ENCODE measurements at regions not wholly inside any gene's neighbourhood (a gene's known extent, or its start where the extent isn't known, plus 50 kb on each side); places are given as distances from the start of the nearest gene placed in this dataset.

GRCh38 chr5:166349046-166349445 lies 1942.4 kb upstream of the WWC1 start:
- DNase-seq = no peak

GRCh38 chr5:166353580-166353979 lies 1937.9 kb upstream of the WWC1 start:
- in situ Hi-C loops (cut with HindIII; ENCODE audit: low pct_ligation_motif_present, low pct_unique_long_range_greater_than_20kb, low sequenced_read_pairs) = no loop called here
- DNase-seq = no peak

More at GRCh38 chr5:166349046-166349445, 1942.4 kb upstream of the WWC1 start:
- in situ Hi-C loops (cut with HindIII; ENCODE audit: low pct_ligation_motif_present, low pct_unique_long_range_greater_than_20kb, low sequenced_read_pairs) = no loop called here

- no peak for DNase-seq
- in situ Hi-C loops (cut with HindIII; ENCODE audit: low pct_ligation_motif_present, low pct_unique_long_range_greater_than_20kb, low sequenced_read_pairs) = no loop called here
These were observed 1937.1 kb upstream of the WWC1 start for GRCh38 chr5:166354332-166354731.

- in situ Hi-C loops (cut with HindIII; ENCODE audit: low pct_ligation_motif_present, low pct_unique_long_range_greater_than_20kb, low sequenced_read_pairs) = no loop called here
- DNase-seq = no peak
These were observed 1935.3 kb upstream of the WWC1 start for GRCh38 chr5:166356096-166356495.

- DNase-seq = peak; percentile 6
- in situ Hi-C loops (cut with HindIII; ENCODE audit: low pct_ligation_motif_present, low pct_unique_long_range_greater_than_20kb, low sequenced_read_pairs) = no loop called here
These were observed 1933.2 kb upstream of the WWC1 start for GRCh38 chr5:166358127-166358830.

- in situ Hi-C loops (cut with HindIII; ENCODE audit: low pct_ligation_motif_present, low pct_unique_long_range_greater_than_20kb, low sequenced_read_pairs) = no loop called here
- no peak for DNase-seq
These were observed 1928.2 kb upstream of the WWC1 start for GRCh38 chr5:166363087-166363760.

GRCh38 chr5:166365164-166365563 lies 1926.3 kb upstream of the WWC1 start:
- in situ Hi-C loops (cut with HindIII; ENCODE audit: low pct_ligation_motif_present, low pct_unique_long_range_greater_than_20kb, low sequenced_read_pairs) = no loop called here

GRCh38 chr5:166367391-166367790 lies 1924.1 kb upstream of the WWC1 start:
- DNase-seq = no peak
- in situ Hi-C loops (cut with HindIII; ENCODE audit: low pct_ligation_motif_present, low pct_unique_long_range_greater_than_20kb, low sequenced_read_pairs) = no loop called here

More at GRCh38 chr5:166365164-166365563, 1926.3 kb upstream of the WWC1 start:
- no peak for DNase-seq

GRCh38 chr5:166369346-166369745 lies 1922.1 kb upstream of the WWC1 start:
- DNase-seq = no peak
- in situ Hi-C loops (cut with HindIII; ENCODE audit: low pct_ligation_motif_present, low pct_unique_long_range_greater_than_20kb, low sequenced_read_pairs) = no loop called here

- in situ Hi-C loops (cut with HindIII; ENCODE audit: low pct_ligation_motif_present, low pct_unique_long_range_greater_than_20kb, low sequenced_read_pairs) = no loop called here
- DNase-seq = no peak
These were observed 1921.6 kb upstream of the WWC1 start for GRCh38 chr5:166369807-166370206.

- in situ Hi-C loops (cut with HindIII; ENCODE audit: low pct_ligation_motif_present, low pct_unique_long_range_greater_than_20kb, low sequenced_read_pairs) = no loop called here
- peak; percentile 33 for DNase-seq
These were observed 1920.3 kb upstream of the WWC1 start for GRCh38 chr5:166370928-166371690.

GRCh38 chr5:166373817-166374216 lies 1917.6 kb upstream of the WWC1 start:
- no peak for DNase-seq
- in situ Hi-C loops (cut with HindIII; ENCODE audit: low pct_ligation_motif_present, low pct_unique_long_range_greater_than_20kb, low sequenced_read_pairs) = no loop called here

GRCh38 chr5:166377756-166378155 lies 1913.7 kb upstream of the WWC1 start:
- no peak for DNase-seq
- in situ Hi-C loops (cut with HindIII; ENCODE audit: low pct_ligation_motif_present, low pct_unique_long_range_greater_than_20kb, low sequenced_read_pairs) = no loop called here

- in situ Hi-C loops (cut with HindIII; ENCODE audit: low pct_ligation_motif_present, low pct_unique_long_range_greater_than_20kb, low sequenced_read_pairs) = no loop called here
These were observed 1911.9 kb upstream of the WWC1 start for GRCh38 chr5:166379517-166379916.

GRCh38 chr5:166382031-166382430 lies 1909.4 kb upstream of the WWC1 start:
- no peak for DNase-seq
- in situ Hi-C loops (cut with HindIII; ENCODE audit: low pct_ligation_motif_present, low pct_unique_long_range_greater_than_20kb, low sequenced_read_pairs) = no loop called here

More at GRCh38 chr5:166379517-166379916, 1911.9 kb upstream of the WWC1 start:
- no peak for DNase-seq

- no peak for DNase-seq
- in situ Hi-C loops (cut with HindIII; ENCODE audit: low pct_ligation_motif_present, low pct_unique_long_range_greater_than_20kb, low sequenced_read_pairs) = no loop called here
These were observed 1893.3 kb upstream of the WWC1 start for GRCh38 chr5:166398131-166398530.

- DNase-seq = no peak
- in situ Hi-C loops (cut with HindIII; ENCODE audit: low pct_ligation_motif_present, low pct_unique_long_range_greater_than_20kb, low sequenced_read_pairs) = no loop called here
These were observed 1891.7 kb upstream of the WWC1 start for GRCh38 chr5:166399781-166400180.

- DNase-seq = no peak
- in situ Hi-C loops (cut with HindIII; ENCODE audit: low pct_ligation_motif_present, low pct_unique_long_range_greater_than_20kb, low sequenced_read_pairs) = no loop called here
These were observed 1890.1 kb upstream of the WWC1 start for GRCh38 chr5:166401391-166401790.

GRCh38 chr5:166412191-166412590 lies 1879.3 kb upstream of the WWC1 start:
- in situ Hi-C loops (cut with HindIII; ENCODE audit: low pct_ligation_motif_present, low pct_unique_long_range_greater_than_20kb, low sequenced_read_pairs) = no loop called here
- DNase-seq = no peak
